ENCODE measurements at regions not wholly inside any gene's neighbourhood (a gene's known extent, or its start where the extent isn't known, plus 50 kb on each side); places are given as distances from the start of the nearest gene placed in this dataset.

DNA sequence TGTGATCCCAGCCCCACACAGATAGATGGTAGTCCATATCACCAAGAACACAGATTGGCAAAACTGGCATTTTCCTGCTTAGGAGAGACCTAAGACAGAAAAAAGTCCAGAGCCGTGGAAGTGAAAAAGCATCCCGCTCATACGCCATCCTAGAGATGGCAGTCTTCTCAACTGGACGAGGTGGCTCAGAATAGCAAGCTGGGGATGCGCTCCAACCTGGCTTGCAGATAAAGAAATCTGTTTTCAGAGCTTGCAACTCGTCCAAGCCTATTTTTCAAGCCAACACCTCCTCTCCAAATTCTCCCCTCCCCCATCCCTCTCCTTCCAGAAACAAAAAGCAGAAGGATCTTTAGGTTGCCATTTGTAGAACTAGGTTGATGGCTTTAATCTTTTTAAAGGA lies 74.3 kb upstream of the OTX2 start:
- Histone ChIP-seq H3K4me1 (no peaks in the 10 kb centered on the region), H3K27me3 (no peaks in the 10 kb centered on the region), H3K9me3 (no peaks in the 10 kb centered on the region), H3K36me3 (no peaks in the 10 kb centered on the region), H3K4me3 (no peak overlapping the region), H3K27ac (no peak overlapping the region)
- DNase-seq (ENCODE audit: low spot score), result no peak
- TF ChIP-seq, protein P1, sequence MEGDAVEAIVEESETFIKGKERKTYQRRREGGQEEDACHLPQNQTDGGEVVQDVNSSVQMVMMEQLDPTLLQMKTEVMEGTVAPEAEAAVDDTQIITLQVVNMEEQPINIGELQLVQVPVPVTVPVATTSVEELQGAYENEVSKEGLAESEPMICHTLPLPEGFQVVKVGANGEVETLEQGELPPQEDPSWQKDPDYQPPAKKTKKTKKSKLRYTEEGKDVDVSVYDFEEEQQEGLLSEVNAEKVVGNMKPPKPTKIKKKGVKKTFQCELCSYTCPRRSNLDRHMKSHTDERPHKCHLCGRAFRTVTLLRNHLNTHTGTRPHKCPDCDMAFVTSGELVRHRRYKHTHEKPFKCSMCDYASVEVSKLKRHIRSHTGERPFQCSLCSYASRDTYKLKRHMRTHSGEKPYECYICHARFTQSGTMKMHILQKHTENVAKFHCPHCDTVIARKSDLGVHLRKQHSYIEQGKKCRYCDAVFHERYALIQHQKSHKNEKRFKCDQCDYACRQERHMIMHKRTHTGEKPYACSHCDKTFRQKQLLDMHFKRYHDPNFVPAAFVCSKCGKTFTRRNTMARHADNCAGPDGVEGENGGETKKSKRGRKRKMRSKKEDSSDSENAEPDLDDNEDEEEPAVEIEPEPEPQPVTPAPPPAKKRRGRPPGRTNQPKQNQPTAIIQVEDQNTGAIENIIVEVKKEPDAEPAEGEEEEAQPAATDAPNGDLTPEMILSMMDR (IDR thresholded peaks at IDR 0.05), result no peak

DNA sequence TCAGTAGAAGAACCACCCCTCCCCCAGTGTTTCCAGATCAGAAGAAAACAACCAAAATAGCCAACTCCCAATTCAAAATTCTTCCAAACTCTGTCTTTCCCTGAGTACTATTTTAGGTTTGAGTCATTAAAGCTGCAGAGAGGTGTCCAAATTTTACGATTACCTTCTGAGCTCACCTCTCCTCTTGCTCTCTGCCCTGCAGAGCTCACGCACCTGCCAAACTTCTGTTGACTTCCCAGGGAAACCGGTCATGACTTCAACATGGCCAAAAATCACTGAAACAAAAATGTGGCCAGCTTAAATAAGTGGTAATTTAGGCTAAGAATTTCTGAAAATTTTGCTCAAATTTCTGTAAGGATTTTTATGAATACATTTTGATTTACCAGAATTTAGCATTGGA lies 70.9 kb upstream of the OTX2 start:
- Histone ChIP-seq H3K9me3 (no peaks in the 10 kb centered on the region), H3K27me3 (no peaks in the 10 kb centered on the region), H3K27ac (no peak overlapping the region), H3K4me1 (no peaks in the 10 kb centered on the region), H3K36me3 (no peaks in the 10 kb centered on the region), H3K4me3 (no peak overlapping the region)
- no peak for DNase-seq (ENCODE audit: low spot score)
- TF ChIP-seq, protein P1 (IDR thresholded peaks at IDR 0.05), result no peak

- H3K36me3 ChIP-seq, result no peaks in the 10 kb centered on the region
- H3K9me3 ChIP-seq, result no peaks in the 10 kb centered on the region
- no peaks in the 10 kb centered on the region for H3K27me3 ChIP-seq
- no peaks in the 10 kb centered on the region for H3K4me1 ChIP-seq
- no peak for DNase-seq (ENCODE audit: low spot score)
- H3K4me3 ChIP-seq, result no peak overlapping the region
- no peak overlapping the region for H3K27ac ChIP-seq
- TF ChIP-seq, protein P1 (IDR thresholded peaks at IDR 0.05), result no peak
These were observed 68.5 kb upstream of the OTX2 start for GRCh38 chr14:56878766-56879165.

DNA sequence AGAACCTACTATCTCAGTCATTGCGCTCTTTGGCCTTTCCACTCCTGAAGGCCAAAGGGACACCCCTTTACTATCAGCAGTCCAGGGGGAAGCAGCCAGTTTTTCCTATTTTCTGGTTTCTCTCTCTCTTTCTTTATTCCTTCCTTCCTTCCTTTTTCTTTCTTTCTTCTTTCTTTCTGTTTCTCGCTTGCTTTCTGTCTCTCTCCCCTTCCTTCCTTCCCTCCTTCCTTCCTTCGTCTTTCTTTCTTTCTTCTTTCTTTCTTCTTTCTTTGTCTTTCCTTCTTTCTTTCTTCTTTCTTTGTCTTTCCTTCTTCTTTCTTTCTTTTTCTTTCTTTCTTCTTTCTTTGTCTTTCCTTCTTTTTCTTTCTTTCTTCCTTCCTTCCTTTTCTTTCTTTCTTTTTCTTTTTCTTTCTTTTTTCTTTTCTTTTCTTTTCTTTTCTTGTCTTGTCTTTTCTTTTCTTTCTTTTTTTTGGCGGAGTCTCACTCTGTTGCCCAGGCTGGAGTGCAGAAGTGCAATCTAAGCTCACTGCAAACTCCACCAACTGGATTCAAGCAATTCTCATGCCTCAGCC lies 64.9 kb upstream of the OTX2 start:
- no peak overlapping the region for H3K4me3 ChIP-seq
- H3K36me3 ChIP-seq, result no peaks in the 10 kb centered on the region
- H3K27me3 ChIP-seq, result no peaks in the 10 kb centered on the region
- TF ChIP-seq, protein P1 (IDR thresholded peaks at IDR 0.05), result no peak
- no peak overlapping the region for H3K27ac ChIP-seq
- no peaks in the 10 kb centered on the region for H3K9me3 ChIP-seq
- H3K4me1 ChIP-seq, result no peaks in the 10 kb centered on the region
- no peak for DNase-seq (ENCODE audit: low spot score)

DNA sequence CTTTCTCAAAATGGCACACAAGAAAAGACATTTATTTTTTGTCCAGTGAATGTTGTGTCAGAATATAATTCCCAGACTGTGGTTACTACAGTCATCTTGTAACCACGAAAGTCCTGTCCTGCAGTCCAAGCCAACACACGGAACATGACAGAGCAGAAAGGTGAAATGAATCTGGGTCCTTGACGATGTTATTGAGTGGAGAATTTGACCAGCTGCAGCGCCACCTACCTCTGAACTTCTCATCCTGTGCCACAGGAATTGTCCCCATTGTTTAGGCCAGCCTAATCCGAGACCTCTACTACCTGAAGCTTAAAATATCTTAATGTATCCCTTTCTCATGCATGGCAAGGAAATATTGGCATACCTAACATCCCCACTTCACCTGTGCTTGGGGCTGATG lies 64.1 kb upstream of the OTX2 start:
- no peaks in the 10 kb centered on the region for H3K27me3 ChIP-seq
- TF ChIP-seq, protein P1 (IDR thresholded peaks at IDR 0.05), result peak in 1 of 2 donors; percentile 12
- no peaks in the 10 kb centered on the region for H3K9me3 ChIP-seq
- H3K4me3 ChIP-seq, result no peak overlapping the region
- H3K4me1 ChIP-seq, result no peaks in the 10 kb centered on the region
- no peaks in the 10 kb centered on the region for H3K36me3 ChIP-seq
- DNase-seq (ENCODE audit: low spot score), result no peak
- H3K27ac ChIP-seq, result no peak overlapping the region

DNA sequence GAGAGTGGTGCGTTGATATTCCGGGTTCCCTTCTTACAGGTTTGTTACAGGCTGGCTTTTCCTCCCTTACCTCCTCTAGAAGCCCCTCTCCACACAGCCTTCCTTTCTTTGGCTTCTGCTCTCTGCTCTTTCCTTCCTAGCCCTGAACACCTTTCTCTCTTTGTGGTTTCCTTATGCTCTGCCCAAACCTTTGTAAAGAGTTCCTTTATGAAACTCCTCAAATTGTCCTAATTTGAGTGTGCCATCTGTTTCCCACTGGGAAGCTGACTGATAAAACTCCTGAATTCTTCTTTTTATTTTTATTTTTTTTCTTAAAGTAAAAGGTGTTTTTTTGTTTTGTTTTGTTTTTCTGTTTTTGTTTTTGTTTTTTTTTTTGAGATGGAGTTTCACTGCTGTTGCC lies 60.1 kb upstream of the OTX2 start:
- no peak overlapping the region for H3K4me3 ChIP-seq
- TF ChIP-seq, protein P1 (IDR thresholded peaks at IDR 0.05), result no peak
- no peaks in the 10 kb centered on the region for H3K9me3 ChIP-seq
- H3K4me1 ChIP-seq, result no peaks in the 10 kb centered on the region
- H3K36me3 ChIP-seq, result no peaks in the 10 kb centered on the region
- DNase-seq (ENCODE audit: low spot score), result no peak
- H3K27me3 ChIP-seq, result no peaks in the 10 kb centered on the region
- no peak overlapping the region for H3K27ac ChIP-seq
